ENCODE measurements at regions not wholly inside any gene's neighbourhood (a gene's known extent, or its start where the extent isn't known, plus 50 kb on each side); places are given as distances from the start of the nearest gene placed in this dataset.

GRCh38 chr10:128982616-128982915 lies 484.5 kb upstream of the MGMT start:
- TF ChIP-seq CTCF (IDR thresholded peaks at IDR 0.05) (no peak), POLR2A (IDR thresholded peaks at IDR 0.05) (no peak)
- no peak for DNase-seq (ENCODE audit: low spot score in 2 of 2)
- intact Hi-C loops (cut with DNase I; ENCODE audit: low total_unique reads): no loop called here
- no peak overlapping the region for H3K4me3 ChIP-seq (ENCODE audit: low read depth, poor library complexity, severe bottlenecking)
- WGBS, 2 donors: 74 to 81% methylated on average over 4 of the region's 4 CpGs

GRCh38 chr10:128985036-128985435 lies 482.0 kb upstream of the MGMT start:
- H3K4me3 ChIP-seq (ENCODE audit: low read depth, poor library complexity, severe bottlenecking): no peak overlapping the region
- intact Hi-C loops (cut with DNase I; ENCODE audit: low total_unique reads): no loop called here
- 44 to 57% methylated on average over 1 of the region's 1 CpG for WGBS, 2 donors

DNA sequence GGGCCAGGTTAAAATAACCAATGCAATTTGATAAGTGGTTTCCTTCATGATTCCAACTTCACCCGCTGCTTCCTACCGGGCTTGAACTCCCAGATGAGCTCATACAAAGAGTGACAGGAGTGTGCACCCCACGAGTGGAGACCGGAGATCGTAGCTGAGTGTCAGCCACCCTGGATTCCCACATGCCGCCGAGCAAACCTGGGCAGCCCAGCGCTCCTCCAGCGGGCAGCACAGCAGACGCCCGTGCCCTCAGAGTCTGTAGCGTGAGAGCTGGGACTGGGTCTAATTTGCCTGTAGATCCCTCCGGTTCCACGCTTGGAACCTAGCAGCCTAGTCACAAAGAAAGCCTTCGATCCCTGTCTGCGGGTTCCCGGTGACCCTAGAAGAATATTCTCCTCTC lies 476.1 kb upstream of the MGMT start:
- WGBS, 2 donors: 90 to 92% methylated on average over 17 of the region's 17 CpGs
- peak in 1 of 2 donors; percentile 62 for DNase-seq (ENCODE audit: low spot score in 2 of 2)
- no peak overlapping the region for H3K4me3 ChIP-seq (ENCODE audit: low read depth, poor library complexity, severe bottlenecking)
- intact Hi-C loops (cut with DNase I; ENCODE audit: low total_unique reads): no loop called here
- TF ChIP-seq POLR2A (IDR thresholded peaks at IDR 0.05): no peak
- TF ChIP-seq CTCF (IDR thresholded peaks at IDR 0.05): no peak

More at GRCh38 chr10:128985036-128985435, 482.0 kb upstream of the MGMT start:
- TF ChIP-seq CTCF (IDR thresholded peaks at IDR 0.05) (no peak), POLR2A (IDR thresholded peaks at IDR 0.05) (no peak)
- no peak for DNase-seq (ENCODE audit: low spot score in 2 of 2)

DNA sequence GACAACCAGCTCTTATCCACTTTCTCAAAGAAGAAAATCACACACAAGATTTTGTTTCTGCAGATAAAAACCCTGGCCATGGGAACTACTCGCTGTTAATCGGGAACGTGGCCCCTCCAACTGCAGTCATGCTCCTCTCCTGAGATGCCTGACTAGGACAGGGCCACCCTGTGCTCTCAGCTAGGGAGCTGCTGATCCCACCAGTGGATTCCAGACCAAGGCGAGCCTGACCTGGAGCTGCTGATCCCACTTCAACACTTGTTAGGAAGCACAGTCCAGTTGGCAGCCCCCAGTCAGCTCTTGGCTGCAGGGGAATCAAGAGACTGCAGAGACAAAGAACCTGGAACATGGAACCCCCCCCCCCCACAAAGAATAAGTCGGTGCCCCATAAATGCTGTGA lies 474.3 kb upstream of the MGMT start:
- TF ChIP-seq POLR2A (IDR thresholded peaks at IDR 0.05): no peak
- no peak for TF ChIP-seq CTCF (IDR thresholded peaks at IDR 0.05)
- WGBS, 2 donors: 86 to 92% methylated on average over 5 of the region's 5 CpGs
- no peak overlapping the region for H3K4me3 ChIP-seq (ENCODE audit: low read depth, poor library complexity, severe bottlenecking)
- intact Hi-C loops (cut with DNase I; ENCODE audit: low total_unique reads): no loop called here
- peak in 1 of 2 donors; percentile 54 for DNase-seq (ENCODE audit: low spot score in 2 of 2)

DNA sequence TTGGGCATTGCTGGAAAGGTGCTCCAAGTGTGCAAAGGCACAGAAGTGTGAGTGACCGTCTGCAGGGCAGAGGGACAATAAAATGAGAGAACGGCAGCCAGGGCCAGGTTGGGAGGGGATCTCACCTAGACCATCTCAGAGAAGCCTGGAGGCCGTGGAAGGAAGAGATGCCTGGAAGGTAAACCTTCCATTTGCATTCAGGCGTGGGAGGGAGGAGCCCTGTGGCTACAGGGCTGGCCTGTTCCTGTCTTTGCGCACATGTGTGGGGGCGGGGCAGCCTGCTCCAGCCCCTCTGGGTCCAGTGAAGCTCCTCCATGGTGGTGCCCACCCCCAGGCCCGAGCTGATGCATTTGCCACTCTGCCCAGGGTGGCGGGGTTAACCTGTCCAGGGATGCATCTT lies 473.6 kb upstream of the MGMT start:
- DNase-seq (ENCODE audit: low spot score in 2 of 2): peak in 1 of 2 donors; percentile 61
- TF ChIP-seq POLR2A (IDR thresholded peaks at IDR 0.05): no peak
- TF ChIP-seq CTCF (IDR thresholded peaks at IDR 0.05): no peak
- no peak overlapping the region for H3K4me3 ChIP-seq (ENCODE audit: low read depth, poor library complexity, severe bottlenecking)
- intact Hi-C loops (cut with DNase I; ENCODE audit: low total_unique reads): no loop called here
- WGBS, 2 donors: 78 to 86% methylated on average over 8 of the region's 8 CpGs

GRCh38 chr10:128993911-128994538 lies 473.0 kb upstream of the MGMT start:
- intact Hi-C loops (cut with DNase I; ENCODE audit: low total_unique reads): no loop called here
- 77 to 79% methylated on average over 8 of the region's 8 CpGs for WGBS, 2 donors
- DNase-seq (ENCODE audit: low spot score in 2 of 2): peak in 1 of 2 donors; percentile 77
- no peak overlapping the region for H3K4me3 ChIP-seq (ENCODE audit: low read depth, poor library complexity, severe bottlenecking)
- TF ChIP-seq CTCF (IDR thresholded peaks at IDR 0.05): no peak
- no peak for TF ChIP-seq POLR2A (IDR thresholded peaks at IDR 0.05)

Measured in lower leg skin (tissue), 4 donors.